Spleen (tissue), 7 donors: ENCODE measurements at regions not wholly inside any gene's neighbourhood (a gene's known extent, or its start where the extent isn't known, plus 50 kb on each side); places are given as distances from the start of the nearest gene placed in this dataset.

Experiments
- POLR2AphosphoS5 ChIP-seq, 3 donors: sonication (generic); formaldehyde crosslinking; IDR thresholded peaks; one replicate each; pipeline ENCODE4 v1.5.1; 2017; ENCODE audit warnings: antibody characterized with exemption in 3 of 3
- TF ChIP-seq, protein P1 (sequence below), 11 experiments: fragments of 200-600 bp in 7 of 11; fragments of 450-650 bp in 4 of 11; sonication (generic) in 4 of 11; IDR thresholded peaks in 8 of 11; conservative IDR thresholded peaks in 3 of 11; 1 replicate in 7 of 11; 2 replicates in 4 of 11; pipeline versions ENCODE4 v1.4.0 to v1.8.0; 2016 to 2021; ENCODE audit warnings: antibody characterized with exemption in 11 of 11, inconsistent platforms in 4 of 11, mild to moderate bottlenecking in 1 of 11
- donor health status: DM: no; HTN: no; CAD: no; lungs with moderate emphysema.
- donor health status: DM: no; HTN: no; CAD: no.
- donor health status: DM: no; HTN: no; CAD: no.

DNA sequence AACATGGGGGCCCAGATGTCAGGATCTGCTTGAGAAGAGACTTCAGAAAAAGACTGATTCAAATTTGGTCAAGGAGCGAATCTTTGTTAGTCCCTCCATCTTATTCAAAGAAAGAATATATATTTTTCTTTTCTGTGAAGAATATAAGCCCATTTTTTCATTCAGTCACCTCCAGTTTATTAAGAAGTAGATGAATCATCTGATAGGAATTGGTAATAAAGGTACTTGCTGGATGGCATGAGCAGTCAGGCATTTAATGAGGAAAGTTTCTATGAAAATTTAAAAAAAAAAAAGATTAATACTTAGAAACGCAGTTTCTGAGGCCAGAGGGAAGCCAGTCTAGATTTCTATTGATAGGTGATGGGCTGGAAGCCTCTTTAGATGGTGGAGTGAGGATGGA lies 373.1 kb upstream of the SMC2 start:
- TF ChIP-seq, protein P1, sequence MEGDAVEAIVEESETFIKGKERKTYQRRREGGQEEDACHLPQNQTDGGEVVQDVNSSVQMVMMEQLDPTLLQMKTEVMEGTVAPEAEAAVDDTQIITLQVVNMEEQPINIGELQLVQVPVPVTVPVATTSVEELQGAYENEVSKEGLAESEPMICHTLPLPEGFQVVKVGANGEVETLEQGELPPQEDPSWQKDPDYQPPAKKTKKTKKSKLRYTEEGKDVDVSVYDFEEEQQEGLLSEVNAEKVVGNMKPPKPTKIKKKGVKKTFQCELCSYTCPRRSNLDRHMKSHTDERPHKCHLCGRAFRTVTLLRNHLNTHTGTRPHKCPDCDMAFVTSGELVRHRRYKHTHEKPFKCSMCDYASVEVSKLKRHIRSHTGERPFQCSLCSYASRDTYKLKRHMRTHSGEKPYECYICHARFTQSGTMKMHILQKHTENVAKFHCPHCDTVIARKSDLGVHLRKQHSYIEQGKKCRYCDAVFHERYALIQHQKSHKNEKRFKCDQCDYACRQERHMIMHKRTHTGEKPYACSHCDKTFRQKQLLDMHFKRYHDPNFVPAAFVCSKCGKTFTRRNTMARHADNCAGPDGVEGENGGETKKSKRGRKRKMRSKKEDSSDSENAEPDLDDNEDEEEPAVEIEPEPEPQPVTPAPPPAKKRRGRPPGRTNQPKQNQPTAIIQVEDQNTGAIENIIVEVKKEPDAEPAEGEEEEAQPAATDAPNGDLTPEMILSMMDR (IDR thresholded peaks at IDR 0.05 in 8 of 11, conservative IDR thresholded peaks at IDR 0.05 in 3 of 11), result no peak
- TF ChIP-seq POLR2AphosphoS5 (IDR thresholded peaks at IDR 0.05), result no peak
